Right lobe of liver (tissue), 4 donors: ENCODE measurements at regions not wholly inside any gene's neighbourhood (a gene's known extent, or its start where the extent isn't known, plus 50 kb on each side); places are given as distances from the start of the nearest gene placed in this dataset.

Experiments used
- CTCF ChIP-seq, 4 donors: fragments of 200-600 bp in 3 of 4; fragments of 450-650 bp in 1 of 4; IDR thresholded peaks; one replicate each; pipeline versions ENCODE4 v1.5.1 to v1.8.0; 2016 to 2022; ENCODE audit warnings: antibody characterized with exemption in 4 of 4, mild to moderate bottlenecking in 2 of 4
- POLR2A ChIP-seq: fragments of 450-650 bp; IDR thresholded peaks from one replicate; pipeline ENCODE4 v1.6.1; 2017; ENCODE audit warnings: antibody characterized with exemption, mild to moderate bottlenecking
- donor health status: DM: no; HTN: no; CAD: no.
- donor health status: DM: no; HTN: no; CAD: no.
- donor health status: DM: no; HTN: yes; CAD: no.

DNA sequence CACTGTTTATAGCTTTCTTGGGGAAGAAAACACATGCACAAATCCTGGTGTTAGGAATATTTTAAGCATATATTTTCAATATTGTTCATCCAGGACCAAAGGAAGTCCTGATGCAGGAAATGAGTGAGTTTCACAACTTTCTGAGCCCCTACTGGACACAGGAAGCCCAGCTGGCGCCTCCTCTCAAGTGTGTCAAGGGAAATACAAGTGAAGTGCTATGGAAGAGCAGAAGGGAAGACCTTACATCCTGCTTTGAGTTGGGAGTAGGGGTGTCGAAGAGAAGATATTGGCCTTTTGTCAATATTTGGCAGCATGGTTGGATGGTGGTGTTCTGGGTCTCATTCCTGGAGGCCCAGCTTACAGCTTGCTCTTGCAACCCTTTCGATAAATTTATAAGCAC, 66.1 kb upstream of the ZDHHC17 start:
- TF ChIP-seq POLR2A (no peak), CTCF (IDR thresholded peaks at IDR 0.05) (no peak)
